GM19455 (cell line): ENCODE measurements at regions not wholly inside any gene's neighbourhood (a gene's known extent, or its start where the extent isn't known, plus 50 kb on each side); places are given as distances from the start of the nearest gene placed in this dataset.

Experiments
- ATAC-seq: cut with Tn5 transposase; IDR thresholded peaks from one replicate; pipeline ENCODE4 v1.9.1; 2021; ENCODE audit not compliant: unreplicated experiment

DNA sequence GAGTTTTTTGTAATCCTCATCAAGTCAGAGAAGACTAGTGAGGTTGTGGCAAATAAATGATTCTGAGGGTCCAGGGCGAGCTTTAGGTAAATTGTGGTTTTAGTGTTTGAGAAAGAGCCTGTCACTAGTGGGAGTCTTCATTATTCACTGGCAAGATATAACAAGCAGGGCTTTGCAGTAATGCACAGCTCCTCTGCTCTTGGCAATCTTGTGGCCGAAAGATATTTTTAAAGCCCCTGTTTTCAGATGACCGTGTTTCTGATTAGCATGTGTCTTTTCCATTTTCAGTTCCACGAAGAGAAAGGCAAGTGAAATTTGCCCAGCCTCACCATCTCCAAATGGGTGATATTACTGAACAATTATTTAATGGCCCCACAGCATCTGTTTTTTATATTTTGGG lies 154.0 kb upstream of the BCL6 start:
- no peak for ATAC-seq

DNA sequence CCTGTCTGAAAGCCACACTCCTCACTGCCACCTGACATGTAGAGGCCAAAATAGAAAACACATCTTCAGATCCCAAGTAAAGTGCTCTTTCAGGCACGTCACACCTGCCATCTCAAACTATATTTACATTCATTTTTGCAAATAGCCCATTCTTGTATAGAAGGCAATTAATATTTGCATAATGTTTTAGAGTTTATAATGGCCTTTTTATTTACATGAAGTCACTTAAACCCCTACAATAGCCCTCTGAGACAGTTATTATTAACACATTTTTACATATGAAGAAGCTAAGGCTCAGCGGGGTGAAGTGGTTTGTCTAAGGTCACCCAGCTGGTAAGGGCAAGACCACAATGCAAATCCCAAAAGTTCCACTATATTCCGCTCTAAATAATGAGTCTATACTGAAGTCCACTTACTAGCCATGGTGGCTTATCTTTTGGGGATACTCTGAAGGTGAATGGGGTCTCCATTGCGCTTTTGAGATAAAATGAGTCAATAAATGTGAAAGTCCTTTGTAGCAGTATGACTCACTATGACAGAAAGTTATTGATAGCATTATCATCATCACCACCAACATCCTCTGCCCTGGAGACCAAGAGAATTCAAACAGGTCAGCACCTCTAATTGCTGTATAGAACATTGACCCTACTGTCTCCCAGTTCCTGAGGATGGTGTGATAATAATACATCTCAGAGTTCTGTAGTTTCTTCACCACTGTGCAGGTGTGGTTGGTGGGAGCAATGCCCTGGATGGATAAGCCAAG lies 155.9 kb upstream of the BCL6 start:
- no peak for ATAC-seq

DNA sequence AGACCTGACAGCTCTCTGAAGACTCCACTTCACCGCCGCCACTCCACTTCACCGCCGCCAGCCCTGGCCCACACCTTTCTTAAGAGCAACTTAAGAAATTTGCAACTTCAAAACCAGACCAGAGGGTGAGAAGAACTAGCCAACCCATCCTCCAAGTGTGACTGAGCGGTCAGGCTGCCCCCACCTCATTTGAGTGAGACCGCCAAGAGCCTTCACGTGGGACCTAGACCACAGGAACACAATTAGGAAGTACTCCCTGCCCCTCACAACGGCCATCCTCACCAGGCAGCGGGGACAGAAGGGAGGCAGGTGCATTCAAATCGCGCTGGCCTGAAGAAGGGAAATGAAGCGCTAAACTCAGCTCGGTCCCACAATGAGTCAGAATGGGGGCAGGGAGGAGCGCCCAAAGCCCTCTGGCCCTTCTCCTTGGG lies 156.8 kb upstream of the BCL6 start:
- ATAC-seq: no peak

DNA sequence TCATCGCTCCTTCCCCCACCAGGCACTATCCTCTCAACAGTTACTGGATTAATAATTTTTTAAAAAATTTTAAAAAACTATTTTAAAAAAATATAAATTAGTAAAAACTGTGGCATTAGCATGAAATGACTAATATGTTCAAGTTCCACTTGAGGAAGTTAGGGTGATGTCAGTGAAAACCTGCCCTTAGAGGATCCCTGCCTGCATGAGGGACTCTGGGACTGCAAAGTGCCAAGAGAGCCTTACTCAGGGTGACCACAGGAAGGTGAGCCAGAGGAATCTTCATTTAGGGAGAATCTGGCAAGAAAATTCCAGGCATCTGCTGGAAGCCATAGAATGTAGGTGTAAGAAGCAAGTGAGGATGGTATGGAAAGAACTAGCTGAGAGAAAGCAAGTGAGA lies 157.7 kb upstream of the BCL6 start:
- ATAC-seq: no peak

DNA sequence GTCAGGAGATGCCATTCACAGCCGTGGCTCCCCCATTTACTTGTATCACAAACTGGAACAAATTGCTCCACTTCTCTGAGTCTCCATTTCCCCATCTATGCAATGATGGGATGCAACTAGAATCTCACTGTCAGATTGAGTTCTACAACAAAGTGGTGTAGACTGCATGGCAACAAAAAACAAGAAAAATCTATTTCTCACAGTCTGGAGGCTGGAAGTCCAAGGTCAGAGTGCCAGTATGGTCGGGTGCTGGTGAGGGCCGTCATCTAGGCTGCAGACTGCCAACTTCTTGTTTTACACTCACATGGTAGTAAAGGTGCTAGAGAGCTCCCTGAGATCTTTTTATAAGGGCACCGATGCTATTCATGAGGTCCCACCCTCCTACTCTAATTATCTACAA lies 158.4 kb upstream of the BCL6 start:
- ATAC-seq: no peak

DNA sequence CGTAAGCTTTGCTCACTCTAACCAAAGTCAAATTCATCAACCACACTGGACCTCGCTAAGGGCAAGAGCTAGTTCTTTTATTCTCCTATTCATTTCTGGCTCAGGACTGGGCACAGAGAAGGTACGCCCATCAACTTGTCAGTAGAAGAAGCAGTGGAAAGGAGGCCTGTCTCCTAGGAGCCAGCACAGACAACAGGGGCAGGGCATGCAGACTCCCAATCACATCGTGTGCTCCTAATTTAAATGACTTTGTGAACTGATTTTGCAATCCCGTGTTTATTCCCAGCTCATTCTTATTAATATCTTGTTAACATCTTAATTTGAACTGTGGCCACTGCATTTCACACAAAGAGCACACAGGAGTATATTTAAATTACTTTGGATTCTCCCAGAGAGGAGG lies 161.1 kb upstream of the BCL6 start:
- no peak for ATAC-seq

DNA sequence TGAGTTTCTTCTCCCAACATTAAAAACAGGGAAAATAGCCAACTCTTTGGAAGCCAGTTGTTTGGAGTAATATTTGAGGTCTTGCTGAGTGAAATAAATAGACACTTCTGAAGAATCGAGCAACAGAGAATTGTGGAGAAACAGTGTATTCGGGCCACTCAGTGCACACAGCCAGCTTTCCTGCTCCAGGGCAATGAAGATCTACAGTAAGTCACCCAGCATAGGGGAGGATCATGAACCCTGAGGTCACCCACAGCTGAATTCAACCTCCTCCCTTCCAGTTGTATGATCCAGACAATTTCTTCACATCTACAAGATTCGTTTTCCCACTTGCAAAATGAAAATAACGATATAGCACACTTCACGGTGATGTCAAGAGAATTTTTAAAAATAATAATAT lies 161.7 kb upstream of the BCL6 start:
- ATAC-seq: no peak

DNA sequence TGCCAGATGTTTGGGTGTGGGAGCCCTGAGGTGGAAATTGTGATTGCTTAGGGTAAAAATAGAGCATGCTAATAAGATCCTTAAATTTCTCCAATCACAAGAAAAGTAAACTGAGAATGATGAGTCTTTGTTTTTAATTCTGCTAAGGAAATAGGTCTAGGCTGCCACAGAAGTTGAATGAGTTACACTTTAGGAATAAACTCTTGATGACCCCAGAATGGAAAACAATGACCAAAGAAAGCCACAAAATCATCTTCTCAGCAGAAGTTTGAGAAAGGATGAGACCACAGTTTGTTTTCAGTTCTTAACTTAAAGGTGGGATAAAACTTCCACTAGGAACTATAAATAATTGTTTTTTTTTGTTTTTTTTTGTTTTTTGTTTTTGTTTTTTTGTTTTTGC lies 164.6 kb upstream of the BCL6 start:
- ATAC-seq: no peak

DNA sequence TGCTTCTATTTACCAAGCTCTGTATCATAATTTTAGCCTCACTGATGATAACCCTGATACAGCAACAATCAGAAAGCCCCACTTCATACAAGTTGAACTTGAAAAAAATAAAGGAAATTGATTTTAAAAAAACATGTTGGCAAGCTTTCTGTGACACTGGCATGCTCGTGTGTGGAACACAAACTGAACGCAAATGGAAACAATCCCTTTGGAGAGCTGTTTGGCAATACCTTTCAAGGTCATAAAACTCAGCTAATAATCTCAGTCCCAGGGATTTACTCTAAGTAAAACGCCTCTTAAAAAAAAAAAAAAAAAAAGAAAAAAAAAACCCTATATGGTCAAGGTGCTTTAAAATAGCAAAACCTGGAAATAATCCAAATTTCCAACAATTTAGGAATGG lies 166.7 kb upstream of the BCL6 start:
- ATAC-seq: no peak

DNA sequence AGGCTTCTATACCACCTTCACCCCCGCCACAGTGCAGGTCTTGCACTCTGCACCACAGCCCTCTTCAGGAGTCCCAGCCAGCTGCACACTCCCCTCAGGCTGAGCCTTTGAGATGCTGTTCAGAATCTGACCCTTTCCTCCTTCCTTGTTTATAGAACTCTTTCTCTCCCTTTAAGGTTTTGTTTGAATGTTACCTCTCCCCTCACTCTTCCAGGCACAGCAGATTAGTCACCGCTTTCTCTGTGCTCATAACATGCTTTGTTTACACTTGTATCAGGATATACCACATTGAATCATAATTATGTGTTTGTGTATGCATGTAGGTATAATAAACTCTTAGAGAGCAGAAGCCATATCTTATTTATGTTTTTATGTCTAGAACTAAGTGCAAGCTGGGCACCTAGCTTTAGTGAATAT lies 168.4 kb upstream of the BCL6 start:
- no peak for ATAC-seq

DNA sequence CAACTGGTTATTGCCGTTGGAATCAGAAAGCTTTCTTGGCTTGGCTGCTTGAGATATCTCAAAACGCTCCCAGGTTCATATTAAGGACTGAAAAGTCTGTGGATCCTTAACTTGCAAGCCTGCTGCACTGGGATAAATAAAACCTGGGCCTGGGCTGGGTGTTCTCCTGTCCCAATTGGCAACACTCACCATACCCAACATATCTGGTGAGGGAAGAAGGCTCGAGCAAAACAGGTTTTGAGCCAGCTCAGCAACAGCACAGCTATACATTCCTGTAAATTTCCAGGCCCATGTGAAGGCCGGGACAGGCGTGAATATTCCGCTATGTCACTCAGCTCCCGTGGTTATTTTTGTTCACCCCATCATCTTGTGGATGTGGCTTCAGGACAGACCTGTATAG lies 169.0 kb upstream of the BCL6 start:
- no peak for ATAC-seq

DNA sequence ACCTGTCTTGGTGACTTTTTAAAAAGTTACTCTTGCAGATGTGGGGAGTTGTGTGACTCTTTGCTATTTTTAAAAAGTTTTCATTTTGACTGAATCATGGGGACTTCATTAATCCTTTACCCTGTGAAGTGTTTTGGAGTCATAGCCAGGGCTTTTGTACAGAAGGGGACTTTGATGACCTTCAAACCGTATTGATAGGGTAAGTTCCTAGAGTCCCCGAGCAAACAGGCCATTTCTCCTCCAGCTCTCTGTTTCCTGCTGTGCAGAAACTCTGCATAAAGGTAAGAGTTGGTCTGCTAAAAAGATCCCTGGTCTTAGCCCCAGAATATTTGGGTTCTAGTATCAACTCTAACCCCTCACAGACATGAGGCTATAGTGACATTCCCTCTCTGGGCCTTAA lies 170.8 kb upstream of the BCL6 start:
- no peak for ATAC-seq

DNA sequence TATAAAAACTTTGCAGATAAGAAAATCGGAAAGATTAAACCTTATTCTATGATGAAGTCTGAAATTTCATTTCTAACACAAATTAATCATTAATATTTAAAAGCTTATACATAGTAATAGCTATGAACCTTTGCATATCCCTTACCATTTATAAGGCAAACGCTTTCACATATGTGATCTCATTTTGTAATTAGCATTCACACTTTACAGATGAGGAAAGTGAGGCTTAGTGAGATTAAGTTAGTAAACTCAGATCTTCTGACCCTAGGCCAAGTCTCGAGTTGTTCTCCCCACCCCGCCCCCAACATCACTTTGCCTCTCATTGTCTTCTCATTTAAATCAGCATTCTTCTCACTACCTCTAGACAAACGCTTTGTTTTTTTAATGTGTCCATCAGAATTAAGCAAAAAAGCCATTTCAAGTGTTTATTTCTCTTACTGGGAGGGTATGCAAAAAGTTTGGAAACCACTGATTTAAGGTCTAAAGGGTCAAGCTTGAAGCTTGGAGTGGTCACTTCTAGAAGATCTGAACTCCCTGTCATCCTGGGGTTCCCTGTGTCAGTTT lies 172.9 kb upstream of the BCL6 start:
- ATAC-seq: no peak

DNA sequence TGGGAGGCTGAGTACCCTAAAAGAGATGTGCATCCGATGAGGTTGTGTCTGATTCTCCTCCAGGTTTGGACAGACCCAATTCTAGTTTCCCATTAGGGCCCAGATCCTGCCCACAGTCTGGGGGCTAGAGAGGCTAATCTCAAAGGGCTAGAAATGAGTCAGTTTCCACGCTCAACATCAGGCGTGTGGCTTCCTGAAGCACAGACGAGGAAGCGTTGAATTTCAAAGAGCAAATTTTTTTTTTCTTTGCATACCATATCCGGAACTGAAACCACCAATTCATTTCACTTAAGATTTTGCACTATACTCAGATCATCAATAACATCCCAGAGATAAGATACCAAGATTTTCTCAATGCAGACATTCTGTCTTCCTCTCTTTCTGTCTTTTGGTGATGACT lies 173.8 kb upstream of the BCL6 start:
- peak; percentile 86 for ATAC-seq

DNA sequence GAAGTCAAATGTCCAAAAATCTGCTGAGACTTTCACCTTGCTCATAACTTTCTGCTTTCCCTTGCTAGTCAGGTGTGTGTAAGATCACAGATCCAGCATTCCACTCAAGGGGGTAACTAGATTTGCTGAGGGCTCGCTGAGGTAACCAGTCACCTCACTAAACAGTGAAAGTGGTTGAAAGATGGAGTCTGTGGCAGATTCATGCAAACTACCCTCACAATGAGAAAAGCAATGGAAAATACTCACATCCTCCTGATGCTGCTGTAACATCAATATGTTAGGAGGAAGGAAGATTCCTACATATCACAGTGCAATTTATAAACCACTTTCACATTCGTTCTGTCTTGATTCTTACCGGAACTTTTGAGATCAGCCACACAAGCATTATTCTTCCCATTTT lies 174.3 kb upstream of the BCL6 start:
- ATAC-seq: peak; percentile 27

DNA sequence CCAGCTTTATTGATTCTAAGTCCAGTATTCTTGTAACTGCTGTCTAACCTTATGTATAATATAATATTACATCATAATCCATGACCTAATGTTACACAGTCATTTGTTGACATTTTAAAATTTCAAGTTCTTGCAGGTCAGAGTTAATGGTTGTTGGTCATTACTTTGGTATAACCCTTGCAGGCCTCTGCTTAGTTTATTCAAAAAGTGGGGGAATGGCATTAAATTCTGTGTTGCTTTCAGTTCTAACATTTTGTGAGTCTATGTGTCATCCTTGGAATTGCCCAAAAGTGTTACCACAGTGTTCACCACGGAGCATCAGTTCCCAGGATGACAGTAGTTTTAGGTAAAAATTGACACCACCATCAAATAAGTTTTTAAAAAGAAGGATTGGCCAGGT lies 174.8 kb upstream of the BCL6 start:
- ATAC-seq: no peak

DNA sequence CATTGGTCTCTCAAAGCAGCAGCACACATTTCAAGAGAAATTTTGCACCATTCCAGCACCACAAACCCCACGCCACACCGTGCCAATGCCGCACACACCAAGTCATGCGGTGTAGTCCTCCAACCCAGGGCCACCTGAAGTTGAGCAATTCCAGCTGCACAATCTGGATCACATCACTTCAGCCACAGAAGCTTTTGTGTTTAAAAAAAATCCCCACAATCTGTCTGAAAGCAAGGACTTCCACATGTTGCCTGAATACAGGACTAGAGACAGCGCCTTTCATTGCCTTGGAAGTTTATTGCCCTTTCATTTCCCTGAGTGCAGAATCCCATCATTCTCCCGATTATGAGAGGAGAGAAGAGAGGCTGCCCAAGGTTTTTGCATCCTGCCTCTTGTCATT lies 175.6 kb upstream of the BCL6 start:
- no peak for ATAC-seq

DNA sequence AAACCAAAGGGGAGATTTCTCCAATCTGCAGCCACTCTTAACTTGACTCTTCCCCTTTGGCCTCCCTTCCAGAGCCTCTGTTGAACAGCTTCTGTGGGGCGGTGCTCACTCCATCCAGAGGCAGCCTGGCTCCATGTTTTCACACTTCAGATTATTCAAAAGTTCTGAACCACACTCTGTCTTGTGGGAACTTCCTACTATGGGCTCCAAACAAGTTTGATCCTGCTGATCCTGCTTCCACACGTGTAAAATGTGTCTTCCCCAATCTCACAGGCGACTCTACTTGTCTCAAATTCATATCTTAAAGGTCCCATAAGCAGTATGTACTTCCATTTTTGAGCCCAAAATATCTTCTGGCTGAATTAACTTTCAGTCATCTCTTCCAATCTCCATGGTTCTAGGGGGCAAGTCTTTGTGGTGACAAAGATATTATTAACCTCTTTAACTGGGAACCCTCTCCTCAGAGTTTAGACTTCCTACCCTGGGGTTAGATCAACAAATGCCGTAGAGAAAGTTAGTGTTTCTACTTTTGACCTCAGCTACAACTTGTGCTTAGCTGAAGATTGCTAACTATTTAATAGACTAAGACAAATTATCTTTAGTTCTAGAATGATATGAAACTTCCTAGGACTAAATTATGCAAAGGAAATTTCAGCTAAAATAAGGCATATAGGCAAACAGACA lies 176.3 kb upstream of the BCL6 start:
- ATAC-seq: no peak

DNA sequence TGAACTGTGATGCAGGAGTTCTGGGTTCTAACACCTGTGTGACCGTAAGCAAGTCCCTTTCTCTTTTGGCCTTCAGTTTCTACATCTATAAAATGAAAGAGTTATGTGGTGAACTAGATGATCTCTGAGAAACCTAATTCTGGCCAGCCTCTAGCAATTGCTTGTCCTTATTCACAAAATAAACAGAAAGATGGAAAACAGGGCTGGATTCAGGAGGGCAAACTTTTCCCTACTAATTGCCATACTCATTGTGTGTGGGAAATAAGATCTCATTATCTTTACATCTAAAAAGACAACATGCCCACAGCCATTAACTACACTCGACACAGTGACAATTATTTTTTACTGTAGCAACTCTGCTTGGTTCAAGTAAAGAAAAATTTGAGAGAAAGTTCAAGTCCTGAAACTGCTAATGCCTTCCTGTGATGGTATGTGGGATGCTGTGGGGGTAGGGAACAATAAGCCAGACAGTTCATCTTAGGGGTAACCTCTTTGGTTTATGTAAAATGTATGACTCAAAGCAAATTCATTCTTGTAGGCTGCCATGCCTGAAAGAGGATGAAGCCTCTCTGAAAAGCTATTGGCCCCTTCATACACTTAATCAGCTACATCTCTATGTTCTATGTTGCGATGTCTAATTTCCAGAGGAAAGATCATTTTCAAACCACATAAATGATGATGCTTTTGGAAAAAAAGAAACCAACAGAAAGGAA lies 177.6 kb upstream of the BCL6 start:
- no peak for ATAC-seq

DNA sequence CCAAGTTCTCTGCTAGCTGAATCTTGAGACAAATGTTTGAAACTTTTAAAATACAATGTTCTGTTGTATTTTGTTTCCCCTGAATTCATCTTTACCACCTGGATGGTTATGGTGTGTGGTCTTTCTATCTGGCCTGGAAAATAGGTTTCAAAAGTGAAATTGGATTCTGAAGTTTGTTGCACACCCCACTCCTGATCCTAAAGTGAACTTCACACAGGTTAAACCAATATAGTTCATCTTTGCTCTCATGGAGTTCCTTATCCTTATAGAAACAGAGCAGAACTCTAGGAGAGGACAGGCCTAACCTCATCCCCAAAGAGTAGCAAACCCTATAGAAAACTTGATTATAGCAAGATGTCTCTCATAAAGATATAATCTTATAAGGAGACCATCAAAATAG lies 179.4 kb upstream of the BCL6 start:
- ATAC-seq: no peak

DNA sequence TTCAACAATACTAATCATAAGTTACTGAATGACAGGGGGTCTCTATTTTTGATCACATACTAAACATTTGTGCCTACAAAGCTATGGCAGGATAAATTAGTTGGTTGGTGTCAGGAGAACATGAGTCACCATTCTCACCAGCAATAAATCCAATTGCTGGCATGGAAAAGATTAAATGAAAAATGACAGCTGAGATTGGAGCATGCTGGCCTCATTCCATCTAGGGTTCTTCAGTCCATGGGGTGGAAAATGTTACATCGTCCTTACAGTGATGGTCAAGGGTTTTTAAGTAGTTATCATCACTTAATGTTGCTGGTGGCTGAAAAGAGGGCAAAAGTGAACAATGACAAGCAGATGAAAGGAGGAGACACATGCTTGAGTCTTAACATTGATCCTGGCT lies 180.1 kb upstream of the BCL6 start:
- no peak for ATAC-seq

DNA sequence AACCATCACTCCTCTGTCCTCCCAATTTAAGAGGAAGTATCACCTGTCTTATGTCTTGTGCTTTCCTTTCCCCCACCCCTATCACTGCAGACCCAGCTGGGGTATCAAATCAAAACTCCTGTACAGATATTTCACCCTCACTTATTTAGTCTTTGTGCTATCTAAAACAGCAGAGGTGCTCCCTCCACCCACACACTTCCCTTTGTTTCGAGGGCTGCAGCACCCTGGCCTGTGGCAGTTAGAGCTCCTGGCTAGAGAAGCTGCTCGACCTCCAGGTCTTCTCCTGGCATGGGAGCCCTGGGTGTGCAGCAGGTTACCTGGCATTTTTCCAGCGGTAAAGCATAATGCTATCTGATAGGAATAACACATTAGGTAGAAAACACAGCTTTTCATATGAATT lies 181.4 kb upstream of the BCL6 start:
- ATAC-seq: no peak
